Endothelial cell of umbilical vein (primary cell): ENCODE measurements at regions not wholly inside any gene's neighbourhood (a gene's known extent, or its start where the extent isn't known, plus 50 kb on each side); places are given as distances from the start of the nearest gene placed in this dataset.

Experiments used
- CTCF ChIP-seq, 2 donors: IDR thresholded peaks; 1 replicate in 1 of 2; 2 replicates in 1 of 2; pipeline ENCODE4 v1.5.1; 2011; ENCODE audit warnings: low read length in 2 of 2, mild to moderate bottlenecking in 2 of 2, moderate library complexity in 2 of 2, control low read depth in 1 of 2, inconsistent platforms in 1 of 2, low read depth in 1 of 2; ENCODE audit not compliant: insufficient read depth in 1 of 2; ENCODE audit errors: extremely low read depth in 1 of 2
- POLR2A ChIP-seq: IDR thresholded peaks from 2 replicates; pipeline ENCODE4 v1.6.1; 2012; ENCODE audit warnings: low read depth, mild to moderate bottlenecking, control low read depth, low read length
- POLR2AphosphoS5 ChIP-seq: IDR thresholded peaks from 2 replicates; pipeline ENCODE4 v1.6.1; 2012; ENCODE audit warnings: low read depth, mild to moderate bottlenecking, control low read depth, low read length, moderate library complexity; ENCODE audit not compliant: insufficient read depth

- TF ChIP-seq POLR2AphosphoS5: peak; percentile 31
- TF ChIP-seq CTCF (IDR thresholded peaks at IDR 0.05; ENCODE audit: extremely low read depth in 1 of 2, insufficient read depth in 1 of 2, low read depth in 1 of 2, low read length in 2 of 2): no peak
- no peak for TF ChIP-seq POLR2A
These were observed 144.4 kb upstream of the ITGA6 start for GRCh38 chr2:172282944-172283343.
